NCI-H345 treated with DMSO at 0.1 percent for 48 hours (cell line): ENCODE measurements at regions not wholly inside any gene's neighbourhood (a gene's known extent, or its start where the extent isn't known, plus 50 kb on each side); places are given as distances from the start of the nearest gene placed in this dataset.

Experiments
- DNase-seq: peaks from one replicate; lab custom pipeline; 2025; ENCODE audit not compliant: unreplicated experiment; lab: John Stamatoyannopoulos, UW

GRCh38 chr17:63246344-63246743, 199.8 kb downstream of the CYB561 start:
- no peak for DNase-seq

- no peak for DNase-seq
These were observed 198.4 kb downstream of the CYB561 start for GRCh38 chr17:63247706-63248105.

- no peak for DNase-seq
These were observed 196.7 kb downstream of the CYB561 start for GRCh38 chr17:63249256-63250004.

GRCh38 chr17:63250830-63251229, 195.3 kb downstream of the CYB561 start:
- no peak for DNase-seq

GRCh38 chr17:63258785-63259184, 187.3 kb downstream of the CYB561 start:
- no peak for DNase-seq

- DNase-seq = no peak
These were observed 183.2 kb downstream of the CYB561 start for GRCh38 chr17:63262751-63263476.

GRCh38 chr17:63265526-63265925, 180.6 kb downstream of the CYB561 start:
- no peak for DNase-seq

- DNase-seq = no peak
These were observed 178.3 kb downstream of the CYB561 start for GRCh38 chr17:63267846-63268245.

GRCh38 chr17:63268827-63269226, 177.3 kb downstream of the CYB561 start:
- DNase-seq = no peak

- no peak for DNase-seq
These were observed 175.5 kb downstream of the CYB561 start for GRCh38 chr17:63270610-63271009.

GRCh38 chr17:63274146-63274545, 172.0 kb downstream of the CYB561 start:
- no peak for DNase-seq

GRCh38 chr17:63275318-63275970, 170.7 kb downstream of the CYB561 start:
- DNase-seq = no peak

- no peak for DNase-seq
These were observed 169.9 kb downstream of the CYB561 start for GRCh38 chr17:63275971-63276745.

GRCh38 chr17:63276821-63277220, 169.3 kb downstream of the CYB561 start:
- DNase-seq = no peak

- no peak for DNase-seq
These were observed 168.5 kb downstream of the CYB561 start for GRCh38 chr17:63277629-63278028.

GRCh38 chr17:63278728-63279442, 167.2 kb downstream of the CYB561 start:
- no peak for DNase-seq

- no peak for DNase-seq
These were observed 166.4 kb downstream of the CYB561 start for GRCh38 chr17:63279498-63280230.

- DNase-seq = no peak
These were observed 163.7 kb downstream of the CYB561 start for GRCh38 chr17:63282455-63282854.

GRCh38 chr17:63285551-63285950, 160.6 kb downstream of the CYB561 start:
- no peak for DNase-seq

- no peak for DNase-seq
These were observed 159.9 kb downstream of the CYB561 start for GRCh38 chr17:63286254-63286653.
